K562 (cell line): ENCODE measurements at regions not wholly inside any gene's neighbourhood (a gene's known extent, or its start where the extent isn't known, plus 50 kb on each side); places are given as distances from the start of the nearest gene placed in this dataset.

Source experiments
- CTCF ChIP-seq, 3 experiments: IDR thresholded peaks in 2 of 3; conservative IDR thresholded peaks in 1 of 3; 2 replicates each; pipeline ENCODE4 v1.5.1; 2011 to 2012; ENCODE audit warnings: low read length in 3 of 3, mild to moderate bottlenecking in 3 of 3, control low read depth in 2 of 3, improper control_type of control experiment in 1 of 3, inconsistent platforms in 1 of 3, low read depth in 1 of 3, mixed read lengths in 1 of 3, moderate library complexity in 1 of 3; ENCODE audit not compliant: insufficient read depth in 2 of 3
- GABPA ChIP-seq: fragments of 200-800 bp; sonication (Bioruptor generic); conservative IDR thresholded peaks from 2 replicates; pipeline ENCODE4 v1.6.1; 2016; ENCODE audit warnings: low read depth, missing genetic modification characterization, missing compliant biosample characterization
- ZNF280B ChIP-seq: fragments of 250-450 bp; sonication (Bioruptor Pico); IDR thresholded peaks from 2 replicates; pipeline ENCODE4 v1.5.1; 2021; ENCODE audit warnings: mild to moderate bottlenecking

- TF ChIP-seq CTCF (IDR thresholded peaks at IDR 0.05 in 2 of 3, conservative IDR thresholded peaks at IDR 0.05 in 1 of 3; ENCODE audit: insufficient read depth in 2 of 3, low read depth in 1 of 3, low read length in 3 of 3) (no peak), GABPA (no peak), ZNF280B (CRISPR knock-in tag) (no peak)
Observed at GRCh38 chr18:67938660-67939059, 422.1 kb upstream of the DSEL start.
